Gastrocnemius medialis (tissue), 4 donors: ENCODE measurements at regions not wholly inside any gene's neighbourhood (a gene's known extent, or its start where the extent isn't known, plus 50 kb on each side); places are given as distances from the start of the nearest gene placed in this dataset.

Experiments used
- ATAC-seq, 2 donors: fragments of 150-250 bp; one replicate each; pipeline ENCODE4 v1.9.1; 2016
- DNase-seq, 2 donors: peaks; one replicate each; pipeline ENCODE4 v3.0.0-alpha.2; 2019
- H3K27ac ChIP-seq, 4 donors: fragments of 200-600 bp; sonication (generic); 1 replicate in 1 of 4; 2 replicates in 3 of 4; pipeline ENCODE4 v1.5.1; 2016 to 2018; ENCODE audit warnings: mild to moderate bottlenecking in 2 of 4, moderate library complexity in 1 of 4
- H3K27me3 ChIP-seq, 3 donors: fragments of 200-600 bp; sonication (generic) in 2 of 3; 1 replicate in 1 of 3; 2 replicates in 2 of 3; pipeline versions ENCODE4 v1.5.1 to v1.6.0; 2016 to 2019; ENCODE audit warnings: mild to moderate bottlenecking in 1 of 3, moderate library complexity in 1 of 3
- H3K36me3 ChIP-seq, 2 donors: fragments of 200-600 bp; sonication (generic) in 1 of 2; one replicate each; pipeline ENCODE4 v1.5.1; 2017 to 2018
- H3K4me1 ChIP-seq, 2 donors: fragments of 200-600 bp; sonication (generic) in 1 of 2; one replicate each; pipeline ENCODE4 v1.5.1; 2016 to 2017; ENCODE audit warnings: mild to moderate bottlenecking in 2 of 2
- H3K4me3 ChIP-seq, 4 donors: fragments of 200-600 bp; sonication (generic) in 3 of 4; 1 replicate in 1 of 4; 2 replicates in 3 of 4; pipeline ENCODE4 v1.5.1; 2016 to 2019; ENCODE audit warnings: mild to moderate bottlenecking in 2 of 4
- H3K9me3 ChIP-seq, 3 donors: fragments of 200-600 bp; sonication (generic) in 2 of 3; 1 replicate in 1 of 3; 2 replicates in 2 of 3; pipeline ENCODE4 v1.5.1; 2016 to 2019
- POLR2A ChIP-seq, 2 donors: fragments of 450-650 bp; IDR thresholded peaks; one replicate each; pipeline ENCODE4 v1.6.1; 2017; ENCODE audit warnings: antibody characterized with exemption in 2 of 2, mild to moderate bottlenecking in 2 of 2, moderate library complexity in 2 of 2
- in situ Hi-C, 4 donors: fragments of 200-750 bp; cut with MboI; loops; one replicate each; pipeline versions ENCODE4 v1.15.0 to v1.8.0; 2017; ENCODE audit warnings: low sequenced_read_pairs in 4 of 4
- intact Hi-C: fragments of 100-400 bp; cut with DNase I; formaldehyde crosslinking; loops from one replicate; pipeline ENCODE4 v1.15.1; 2023; ENCODE audit warnings: low total_unique reads
- TF ChIP-seq, protein P1 (sequence below), 5 experiments: fragments of 450-650 bp in 3 of 5; fragments of 200-600 bp in 2 of 5; sonication (generic) in 2 of 5; IDR thresholded peaks in 4 of 5; conservative IDR thresholded peaks in 1 of 5; 1 replicate in 4 of 5; 2 replicates in 1 of 5; pipeline ENCODE4 v1.5.1; 2016 to 2019; ENCODE audit warnings: antibody characterized with exemption in 5 of 5, mild to moderate bottlenecking in 3 of 5, moderate library complexity in 3 of 5

DNA sequence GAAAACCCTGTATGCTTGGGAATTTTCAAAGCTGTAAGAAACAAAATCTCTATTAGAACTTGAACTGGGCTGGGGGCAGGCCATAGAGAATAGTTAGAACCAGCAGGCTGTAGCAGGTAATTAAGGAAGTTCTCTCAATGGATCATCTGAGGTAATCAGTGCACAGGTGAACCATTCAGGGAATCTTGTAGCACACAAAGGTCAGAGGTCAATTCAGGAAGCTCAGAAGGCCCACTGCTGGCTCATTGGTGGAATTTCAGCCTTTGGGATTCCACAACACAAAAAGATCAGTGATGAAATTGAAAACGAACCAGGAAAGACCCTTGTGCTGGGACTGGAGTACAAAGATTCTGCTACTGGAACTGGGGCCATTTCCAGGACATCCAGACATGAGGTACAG lies 82.0 kb downstream of the TMEM168 start:
- in situ Hi-C loops: no loop called here
- H3K36me3 ChIP-seq: no peaks in the 10 kb centered on the region
- intact Hi-C loops: no loop called here

More for the DNA sequence above, 82.0 kb downstream of the TMEM168 start:
- no peak overlapping the region for H3K4me3 ChIP-seq
- DNase-seq (no peak), ATAC-seq (no peak)
- H3K9me3 ChIP-seq: no peaks in the 10 kb centered on the region
- TF ChIP-seq POLR2A (IDR thresholded peaks at IDR 0.05): no peak
- TF ChIP-seq, protein P1, sequence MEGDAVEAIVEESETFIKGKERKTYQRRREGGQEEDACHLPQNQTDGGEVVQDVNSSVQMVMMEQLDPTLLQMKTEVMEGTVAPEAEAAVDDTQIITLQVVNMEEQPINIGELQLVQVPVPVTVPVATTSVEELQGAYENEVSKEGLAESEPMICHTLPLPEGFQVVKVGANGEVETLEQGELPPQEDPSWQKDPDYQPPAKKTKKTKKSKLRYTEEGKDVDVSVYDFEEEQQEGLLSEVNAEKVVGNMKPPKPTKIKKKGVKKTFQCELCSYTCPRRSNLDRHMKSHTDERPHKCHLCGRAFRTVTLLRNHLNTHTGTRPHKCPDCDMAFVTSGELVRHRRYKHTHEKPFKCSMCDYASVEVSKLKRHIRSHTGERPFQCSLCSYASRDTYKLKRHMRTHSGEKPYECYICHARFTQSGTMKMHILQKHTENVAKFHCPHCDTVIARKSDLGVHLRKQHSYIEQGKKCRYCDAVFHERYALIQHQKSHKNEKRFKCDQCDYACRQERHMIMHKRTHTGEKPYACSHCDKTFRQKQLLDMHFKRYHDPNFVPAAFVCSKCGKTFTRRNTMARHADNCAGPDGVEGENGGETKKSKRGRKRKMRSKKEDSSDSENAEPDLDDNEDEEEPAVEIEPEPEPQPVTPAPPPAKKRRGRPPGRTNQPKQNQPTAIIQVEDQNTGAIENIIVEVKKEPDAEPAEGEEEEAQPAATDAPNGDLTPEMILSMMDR (IDR thresholded peaks at IDR 0.05 in 4 of 5, conservative IDR thresholded peaks at IDR 0.05 in 1 of 5): no peak
- H3K27me3 ChIP-seq: no peaks in the 10 kb centered on the region
- H3K27ac ChIP-seq: no peak overlapping the region
- no peaks in the 10 kb centered on the region for H3K4me1 ChIP-seq
